Naive B cell (primary cell): ENCODE measurements at regions not wholly inside any gene's neighbourhood (a gene's known extent, or its start where the extent isn't known, plus 50 kb on each side); places are given as distances from the start of the nearest gene placed in this dataset.
A peak's percentile ranks its signal among the peaks of the same experiment; 100 is the strongest.
"Not testable (repeated sequence)": the region's sequence is repeated elsewhere in the genome, so short reads cannot be mapped to it uniquely, and the experiment has no call there.

ENCODE experiments used
- ATAC-seq, 2 donors: fragments of 150-1000 bp; cut with Tn5 transposase; 2 replicates each; pipeline ENCODE4 v1.10.0; 2021; ENCODE audit warnings: low read depth in 2 of 2, mild to moderate bottlenecking in 2 of 2, moderate library complexity in 2 of 2
- DNase-seq: peaks from one replicate; pipeline ENCODE4 v3.0.0; 2022
- H3K27ac Mint-ChIP-seq, 6 donors: one replicate each; pipeline ENCODE4 v1.8.0; 2020 to 2022; ENCODE audit warnings: mild to moderate bottlenecking in 6 of 6, mixed read lengths in 6 of 6, moderate library complexity in 5 of 6, inconsistent platforms in 2 of 6
- H3K27me3 Mint-ChIP-seq, 3 donors: one replicate each; pipeline ENCODE4 v1.8.0; 2021 to 2022; ENCODE audit warnings: mixed read lengths in 3 of 3, mild to moderate bottlenecking in 1 of 3
- H3K36me3 Mint-ChIP-seq, 2 donors: one replicate each; pipeline ENCODE4 v1.8.0; 2020 to 2022; ENCODE audit warnings: mixed read lengths in 2 of 2, inconsistent platforms in 1 of 2, mild to moderate bottlenecking in 1 of 2
- H3K4me1 Mint-ChIP-seq, 3 donors: one replicate each; pipeline ENCODE4 v1.8.0; 2020 to 2022; ENCODE audit warnings: mixed read lengths in 3 of 3, inconsistent platforms in 1 of 3, mild to moderate bottlenecking in 1 of 3, moderate library complexity in 1 of 3
- H3K4me3 Mint-ChIP-seq, 8 donors: one replicate each; pipeline ENCODE4 v1.8.0; 2020 to 2022; ENCODE audit warnings: mild to moderate bottlenecking in 8 of 8, mixed read lengths in 8 of 8, moderate library complexity in 8 of 8, inconsistent platforms in 2 of 8
- H3K9me3 Mint-ChIP-seq, 7 donors: one replicate each; pipeline ENCODE4 v1.8.0; 2020 to 2022; ENCODE audit warnings: mixed read lengths in 7 of 7, mild to moderate bottlenecking in 5 of 7, inconsistent platforms in 2 of 7, moderate library complexity in 1 of 7

DNA sequence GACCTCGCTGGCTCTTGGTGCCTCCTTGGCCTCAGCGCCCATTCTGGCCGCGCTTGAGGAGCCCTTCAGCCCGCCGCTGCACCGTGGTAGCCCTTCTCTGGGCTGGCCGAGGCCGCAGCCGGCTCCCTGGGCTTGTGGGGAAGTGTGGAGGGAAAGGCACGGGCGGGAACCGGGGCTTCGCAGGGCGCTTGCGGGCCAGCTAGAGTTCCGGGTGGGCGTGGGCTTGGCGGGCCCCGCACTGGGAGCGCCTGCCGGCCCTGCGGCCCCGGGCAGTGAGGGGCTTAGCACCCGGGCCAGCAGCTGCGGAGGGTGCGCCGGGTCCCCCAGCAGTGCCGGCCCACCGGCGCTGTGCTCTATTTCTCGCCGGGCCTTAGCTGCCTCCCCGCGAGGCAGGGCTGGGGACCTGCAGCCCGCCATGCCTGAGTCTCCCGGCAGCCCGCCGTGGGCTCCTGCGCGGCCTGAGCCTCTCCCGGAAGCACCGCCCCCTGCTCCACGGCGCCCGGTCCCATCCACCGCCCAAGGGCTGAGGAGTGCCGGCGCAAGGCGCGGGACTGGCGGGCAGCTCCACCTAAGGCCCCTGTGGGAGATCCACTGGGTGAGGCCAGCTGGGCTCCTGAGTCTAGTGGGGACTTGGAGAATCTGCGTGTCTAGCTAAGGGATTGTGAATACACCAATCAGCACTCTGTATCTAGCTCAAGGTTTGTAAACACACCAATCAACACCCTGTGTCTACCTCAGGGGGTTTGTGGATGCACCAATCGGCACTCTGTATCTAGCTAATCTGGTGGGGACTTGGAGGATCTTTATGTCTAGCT lies 141.1 kb downstream of the SLCO4C1 start:
- not testable (repeated sequence) for DNase-seq

DNA sequence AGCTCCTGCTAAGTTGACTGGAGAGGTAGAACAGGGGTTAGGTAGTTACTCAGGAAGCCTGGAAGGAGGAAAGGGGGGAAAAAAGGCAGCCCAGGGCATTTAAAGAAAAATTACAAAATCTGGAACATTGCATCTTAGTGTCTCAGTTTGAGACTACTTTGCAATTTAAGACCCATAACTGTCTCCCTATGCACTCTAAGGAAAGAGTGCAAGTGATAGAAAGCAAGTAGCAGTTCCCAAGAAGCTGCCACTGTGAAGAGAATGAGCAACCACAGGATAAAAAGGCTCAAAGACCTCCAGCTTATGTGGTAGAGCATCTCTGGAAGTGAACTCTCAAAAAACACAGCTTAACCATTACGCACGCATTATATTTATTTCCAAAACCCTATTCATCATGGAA lies 141.8 kb downstream of the SLCO4C1 start:
- peak overlapping the region in 7 of 8 donors; percentile 1 to 76 (median 46) for H3K4me3 Mint-ChIP-seq
- no peaks in the 10 kb centered on the region for H3K4me1 Mint-ChIP-seq
- no peaks in the 10 kb centered on the region for H3K36me3 Mint-ChIP-seq
- no peak overlapping the region for H3K27ac Mint-ChIP-seq
- H3K27me3 Mint-ChIP-seq = peaks cover 0 to 6% (median 0%) of the 10 kb centered on the region in 3 donors
- DNase-seq (no peak), ATAC-seq (no peak)
- H3K9me3 Mint-ChIP-seq = peaks cover 0 to 10% (median 4%) of the 10 kb centered on the region in 7 donors

More for the DNA sequence above, 141.1 kb downstream of the SLCO4C1 start:
- ATAC-seq = peak in 1 of 2 donors; percentile 37
- peak overlapping the region in 1 of 6 donors; percentile 29 for H3K27ac Mint-ChIP-seq
- not testable (repeated sequence) for H3K36me3 Mint-ChIP-seq, H3K4me1 Mint-ChIP-seq, H3K27me3 Mint-ChIP-seq
- H3K4me3 Mint-ChIP-seq = peak overlapping the region in 6 of 8 donors; percentile 25 to 76 (median 43)
- peaks cover 0 to 10% (median 6%) of the 10 kb centered on the region in 7 donors for H3K9me3 Mint-ChIP-seq

DNA sequence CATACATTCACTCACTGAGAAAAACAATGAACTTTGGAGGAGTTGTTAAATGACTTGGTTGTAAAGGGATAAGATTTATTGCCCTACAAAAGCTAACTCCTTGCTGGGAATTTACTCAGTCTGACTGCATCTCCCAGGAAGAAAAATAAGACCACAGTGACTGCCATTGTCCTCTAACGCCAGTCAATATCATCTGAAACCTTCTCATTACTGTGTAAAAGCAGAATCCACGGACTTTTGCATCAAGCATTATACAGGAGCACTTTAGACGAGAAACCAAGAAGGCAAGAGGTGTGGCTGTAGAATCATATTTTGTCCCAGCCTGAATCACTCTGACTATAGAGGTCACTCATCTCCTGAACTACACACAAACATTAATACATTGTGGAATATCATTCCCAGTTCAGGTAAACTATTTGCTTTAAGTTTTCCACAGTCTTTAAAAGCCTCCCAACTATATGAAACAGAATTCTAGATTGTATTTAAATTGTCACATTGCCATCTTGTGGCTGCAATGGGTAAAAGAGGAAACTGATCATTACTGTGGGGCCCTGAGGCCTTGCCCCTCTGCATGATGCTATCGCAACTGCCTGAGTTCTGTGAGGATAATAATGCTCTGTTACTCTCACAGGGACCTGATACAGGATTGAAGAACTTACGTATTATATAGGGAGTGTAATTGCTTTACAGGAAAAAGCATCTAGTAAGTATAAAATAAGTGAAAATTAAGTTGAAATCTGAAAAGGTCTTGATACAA lies 142.9 kb downstream of the SLCO4C1 start:
- peak overlapping the region in 2 of 8 donors; percentile 7 to 22 for H3K4me3 Mint-ChIP-seq
- H3K27ac Mint-ChIP-seq = no peak overlapping the region
- ATAC-seq = peak in 1 of 2 donors; percentile 46
- DNase-seq = peak; percentile 1
- H3K27me3 Mint-ChIP-seq = no peaks in the 10 kb centered on the region
- no peaks in the 10 kb centered on the region for H3K36me3 Mint-ChIP-seq
- peaks cover 0 to 7% (median 0%) of the 10 kb centered on the region in 7 donors for H3K9me3 Mint-ChIP-seq
- no peaks in the 10 kb centered on the region for H3K4me1 Mint-ChIP-seq

DNA sequence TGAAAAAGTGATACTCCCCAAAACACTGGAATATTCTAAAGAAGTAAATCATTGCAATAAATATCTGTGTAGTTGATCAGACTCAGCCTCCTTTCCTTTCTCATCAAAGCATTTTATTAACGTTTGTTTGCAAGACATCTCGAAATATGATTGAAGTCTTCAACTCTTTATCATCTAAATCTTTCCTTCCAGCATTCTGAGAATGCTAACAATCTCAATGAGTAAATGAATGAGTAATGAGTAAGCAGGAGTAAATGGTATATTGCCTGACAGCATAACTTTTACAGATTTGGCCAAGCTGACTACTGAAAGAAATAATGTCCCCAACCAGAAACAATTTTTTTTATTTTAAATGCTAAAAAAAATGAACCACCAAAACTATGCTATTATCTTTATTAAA lies 157.1 kb downstream of the SLCO4C1 start:
- Mint-ChIP-seq H3K27ac (no peak overlapping the region), H3K36me3 (no peaks in the 10 kb centered on the region), H3K4me3 (no peak overlapping the region), H3K27me3 (peaks cover 0 to 4% (median 0%) of the 10 kb centered on the region in 3 donors), H3K9me3 (peaks cover 0 to 4% (median 0%) of the 10 kb centered on the region in 7 donors), H3K4me1 (no peaks in the 10 kb centered on the region)
- DNase-seq (no peak), ATAC-seq (no peak)

DNA sequence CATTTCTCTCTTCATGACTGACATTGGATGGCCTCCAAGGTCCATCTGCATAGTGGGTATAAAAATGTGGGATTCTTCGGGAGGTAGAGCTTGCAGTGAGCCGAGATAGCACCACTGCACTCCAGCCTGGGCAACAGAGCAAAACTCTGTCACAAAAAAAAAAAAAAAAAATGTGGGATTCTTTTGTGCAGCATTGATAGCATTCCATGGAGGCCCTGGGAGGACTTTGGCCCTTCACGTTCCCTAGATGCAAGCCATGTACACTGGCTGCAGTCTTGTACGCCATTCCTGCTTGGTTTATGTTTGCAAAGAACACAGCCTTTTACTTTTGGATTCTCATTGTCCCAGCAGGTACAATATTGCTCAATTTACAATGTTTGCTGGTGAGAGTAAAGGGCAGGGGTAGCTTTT lies 157.8 kb downstream of the SLCO4C1 start:
- Mint-ChIP-seq H3K9me3 (peaks cover 0 to 4% (median 0%) of the 10 kb centered on the region in 7 donors), H3K27ac (no peak overlapping the region), H3K4me1 (no peaks in the 10 kb centered on the region), H3K27me3 (peaks cover 0 to 4% (median 0%) of the 10 kb centered on the region in 3 donors), H3K4me3 (no peak overlapping the region), H3K36me3 (no peaks in the 10 kb centered on the region)
- DNase-seq (no peak), ATAC-seq (no peak)

DNA sequence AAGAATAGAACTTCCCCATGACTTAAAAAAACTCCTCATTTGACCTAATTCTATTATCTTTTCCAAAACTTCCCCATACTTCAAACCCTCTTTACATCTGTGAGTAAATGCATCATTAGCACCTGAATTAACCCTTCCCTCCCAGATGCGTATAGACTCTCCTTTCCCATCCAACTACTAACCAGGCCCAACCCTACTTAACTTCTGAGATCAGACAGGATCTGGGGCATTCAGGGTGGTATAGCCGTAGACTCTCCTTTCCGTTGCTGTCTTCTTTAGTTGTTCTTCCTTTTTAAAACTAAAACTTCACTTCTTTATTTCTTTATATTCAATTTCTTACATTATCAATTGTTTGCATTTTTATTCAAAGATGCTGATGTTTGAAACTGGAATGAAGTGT lies 165.2 kb downstream of the SLCO4C1 start:
- H3K27ac Mint-ChIP-seq = no peak overlapping the region
- no peak for ATAC-seq
- peaks cover 0 to 4% (median 0%) of the 10 kb centered on the region in 3 donors for H3K27me3 Mint-ChIP-seq
- H3K9me3 Mint-ChIP-seq = peaks cover 0 to 7% (median 2%) of the 10 kb centered on the region in 7 donors
- H3K4me1 Mint-ChIP-seq = no peaks in the 10 kb centered on the region
- H3K4me3 Mint-ChIP-seq = no peak overlapping the region
- H3K36me3 Mint-ChIP-seq = no peaks in the 10 kb centered on the region
- no peak for DNase-seq

DNA sequence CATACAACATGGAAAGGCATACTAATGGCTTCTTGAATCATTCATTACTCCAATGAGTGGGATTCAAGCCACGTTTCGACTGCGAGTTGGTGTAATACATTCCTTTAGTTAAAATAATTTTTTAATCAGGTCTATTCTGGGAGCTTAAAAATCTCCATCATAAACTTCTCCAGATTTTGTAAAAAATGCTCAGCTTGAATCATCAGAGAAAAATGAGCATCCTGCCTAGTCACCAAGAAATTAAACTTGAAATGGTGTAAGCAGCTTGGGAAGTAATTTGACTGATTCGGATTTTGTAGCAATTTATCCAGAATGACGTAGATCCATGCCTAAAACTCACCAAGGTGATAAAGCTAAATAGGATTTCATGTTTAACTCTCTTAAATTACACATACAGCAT lies 165.7 kb downstream of the SLCO4C1 start:
- Mint-ChIP-seq H3K4me3 (no peak overlapping the region), H3K27ac (no peak overlapping the region), H3K27me3 (peaks cover 0 to 4% (median 0%) of the 10 kb centered on the region in 3 donors), H3K36me3 (no peaks in the 10 kb centered on the region), H3K4me1 (no peaks in the 10 kb centered on the region), H3K9me3 (peaks cover 0 to 7% (median 2%) of the 10 kb centered on the region in 7 donors)
- DNase-seq = no peak
- no peak for ATAC-seq

DNA sequence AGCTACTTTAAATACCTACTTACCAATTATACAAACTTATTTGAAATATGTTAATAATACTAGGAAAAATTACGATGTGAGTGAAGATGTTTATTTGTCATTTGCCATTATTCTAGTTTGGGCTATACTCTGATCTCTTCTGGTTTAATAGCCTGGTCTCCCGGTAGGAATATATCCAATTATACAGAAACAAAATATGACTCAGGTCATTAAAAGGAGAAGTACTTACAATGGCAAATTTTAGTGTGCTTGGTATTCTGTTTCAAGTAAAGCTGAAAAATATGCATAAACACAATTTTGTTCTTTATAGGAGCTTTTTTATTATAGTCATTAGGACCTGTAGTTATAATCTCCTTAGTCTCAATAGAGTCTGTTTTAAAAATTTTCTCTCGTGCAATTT lies 176.8 kb downstream of the SLCO4C1 start:
- Mint-ChIP-seq H3K9me3 (peaks cover 0 to 3% (median 0%) of the 10 kb centered on the region in 7 donors), H3K4me3 (no peak overlapping the region), H3K4me1 (no peaks in the 10 kb centered on the region), H3K27ac (no peak overlapping the region), H3K36me3 (no peaks in the 10 kb centered on the region), H3K27me3 (no peaks in the 10 kb centered on the region)
- ATAC-seq (no peak), DNase-seq (no peak)

DNA sequence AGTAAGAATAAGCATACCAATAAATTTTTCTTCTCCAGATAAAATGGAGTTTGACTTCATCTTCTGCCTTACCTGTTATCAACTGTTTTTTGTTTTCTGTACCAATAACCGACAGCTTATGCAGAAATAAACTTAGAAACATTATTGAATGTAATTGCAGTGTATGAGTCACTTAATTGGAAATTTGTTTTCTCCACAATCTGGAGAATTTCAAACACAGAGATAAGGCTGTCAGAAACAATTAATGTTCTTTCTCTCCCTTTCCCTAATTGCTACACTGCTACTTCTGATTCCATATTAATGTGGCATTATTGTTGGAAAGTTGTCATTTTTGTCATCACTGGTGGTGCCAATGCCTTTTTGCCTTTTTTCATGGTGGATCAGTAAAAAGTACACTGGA lies 180.3 kb downstream of the SLCO4C1 start:
- no peak overlapping the region for H3K4me3 Mint-ChIP-seq
- no peak overlapping the region for H3K27ac Mint-ChIP-seq
- H3K4me1 Mint-ChIP-seq = no peaks in the 10 kb centered on the region
- H3K36me3 Mint-ChIP-seq = no peaks in the 10 kb centered on the region
- peaks cover 0 to 5% (median 0%) of the 10 kb centered on the region in 7 donors for H3K9me3 Mint-ChIP-seq
- no peak for DNase-seq
- no peak for ATAC-seq
- no peaks in the 10 kb centered on the region for H3K27me3 Mint-ChIP-seq

DNA sequence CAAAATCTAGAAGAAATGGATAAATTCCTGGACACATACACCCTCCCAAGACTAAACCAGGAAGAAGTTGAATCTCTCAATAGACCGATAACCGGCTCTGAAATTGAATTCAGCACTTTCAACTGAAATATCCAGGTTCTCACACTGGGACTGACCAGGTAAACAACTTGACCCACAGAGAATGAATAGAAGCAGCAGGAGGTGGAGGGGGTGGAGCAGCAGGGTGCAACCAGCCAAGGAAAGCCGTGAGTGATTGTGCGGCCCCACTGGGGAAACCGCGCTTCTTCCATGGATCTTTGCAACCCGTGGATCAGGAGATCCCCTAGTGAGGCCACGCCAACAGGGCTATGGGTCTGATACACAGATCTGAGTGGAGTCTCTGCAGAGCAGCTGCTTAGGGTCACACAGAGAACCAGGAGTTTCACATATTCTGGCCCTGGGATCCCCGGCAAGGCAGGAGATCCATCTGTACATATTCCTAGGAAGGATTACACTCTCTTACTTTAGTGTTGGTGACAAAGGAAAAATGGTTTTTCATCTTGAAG lies 181.5 kb downstream of the SLCO4C1 start:
- Mint-ChIP-seq H3K36me3 (no peaks in the 10 kb centered on the region), H3K9me3 (peaks cover 0 to 5% (median 0%) of the 10 kb centered on the region in 7 donors), H3K4me3 (no peak overlapping the region), H3K27ac (no peak overlapping the region), H3K4me1 (no peaks in the 10 kb centered on the region), H3K27me3 (no peaks in the 10 kb centered on the region)
- ATAC-seq (no peak), DNase-seq (no peak)

DNA sequence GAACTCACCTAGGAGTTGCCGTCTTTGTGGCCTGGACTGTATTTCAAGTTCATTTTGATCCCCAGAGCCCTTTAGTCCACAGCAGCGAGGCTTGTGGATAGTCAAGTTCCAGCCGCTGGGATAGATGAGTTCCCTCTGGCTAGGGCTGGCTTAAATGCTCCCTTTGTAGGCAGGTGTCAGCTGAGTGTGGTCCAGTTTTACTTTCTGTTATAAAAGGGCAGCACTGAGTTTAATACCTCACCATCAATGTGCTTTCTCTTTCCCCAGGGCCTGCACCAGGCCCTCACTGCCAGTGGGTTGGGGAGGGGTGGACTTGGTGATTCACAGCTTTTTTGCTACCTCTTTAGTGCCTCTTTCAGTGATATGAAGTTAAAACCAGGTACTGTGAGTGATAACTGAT lies 188.2 kb downstream of the SLCO4C1 start:
- H3K27me3 Mint-ChIP-seq = no peaks in the 10 kb centered on the region
- H3K36me3 Mint-ChIP-seq = no peaks in the 10 kb centered on the region
- H3K4me1 Mint-ChIP-seq = no peaks in the 10 kb centered on the region
- ATAC-seq = no peak
- no peak overlapping the region for H3K27ac Mint-ChIP-seq
- no peak for DNase-seq
- H3K4me3 Mint-ChIP-seq = no peak overlapping the region
- peaks cover 0 to 5% (median 0%) of the 10 kb centered on the region in 7 donors for H3K9me3 Mint-ChIP-seq

DNA sequence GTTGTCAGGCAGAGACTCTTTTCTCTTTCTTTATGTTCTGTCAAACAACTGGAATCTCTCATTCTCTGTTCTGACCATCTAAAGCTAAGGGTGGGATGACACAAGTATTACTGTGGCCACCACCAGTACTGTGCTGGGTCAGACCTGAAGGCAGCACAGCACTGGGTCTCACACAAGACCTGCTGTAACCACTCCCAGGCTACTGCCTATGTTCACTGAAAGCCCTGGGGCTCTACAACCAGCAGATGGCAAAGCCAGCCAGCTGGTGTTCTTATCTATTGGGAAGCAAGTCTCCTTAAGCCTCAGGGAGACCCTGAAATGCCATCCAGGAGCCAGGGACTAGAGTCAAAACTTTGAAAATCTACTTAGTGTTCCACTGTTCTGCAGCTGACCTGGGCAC lies 189.5 kb downstream of the SLCO4C1 start:
- no peaks in the 10 kb centered on the region for H3K4me1 Mint-ChIP-seq
- H3K36me3 Mint-ChIP-seq = no peaks in the 10 kb centered on the region
- H3K27me3 Mint-ChIP-seq = no peaks in the 10 kb centered on the region
- DNase-seq = no peak
- no peak overlapping the region for H3K4me3 Mint-ChIP-seq
- ATAC-seq = no peak
- peaks cover 0 to 4% (median 0%) of the 10 kb centered on the region in 7 donors for H3K9me3 Mint-ChIP-seq
- H3K27ac Mint-ChIP-seq = no peak overlapping the region

DNA sequence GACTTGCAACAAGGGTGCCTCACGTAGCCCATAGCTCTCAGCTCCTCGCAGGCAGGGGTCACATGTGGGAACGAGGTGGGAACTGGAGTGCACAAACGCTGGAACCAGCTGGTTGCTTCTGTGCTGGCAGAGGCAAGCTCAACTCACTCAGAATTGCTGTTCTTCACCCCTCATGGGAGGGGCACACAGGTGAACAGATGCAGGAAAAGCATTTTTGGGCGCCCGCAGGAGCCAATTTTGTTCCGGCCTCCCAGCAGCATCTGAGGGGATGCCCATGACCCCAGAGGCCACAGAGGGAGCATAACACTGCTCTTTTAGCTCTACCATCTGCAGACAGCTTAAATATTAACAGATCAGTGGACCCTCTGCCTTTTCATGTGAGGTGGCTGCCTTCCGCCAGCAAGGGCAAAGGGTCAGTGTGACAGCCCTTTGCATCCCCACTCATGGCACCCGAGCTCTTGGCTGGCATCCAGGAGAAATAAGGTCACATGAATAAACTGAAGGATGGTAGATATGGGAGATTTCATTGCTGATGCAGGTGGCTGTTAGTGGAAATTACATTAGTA lies 196.2 kb downstream of the SLCO4C1 start:
- Mint-ChIP-seq H3K27ac (no peak overlapping the region), H3K9me3 (peaks cover 0 to 6% (median 3%) of the 10 kb centered on the region in 7 donors), H3K27me3 (no peaks in the 10 kb centered on the region), H3K4me3 (no peak overlapping the region), H3K4me1 (no peaks in the 10 kb centered on the region), H3K36me3 (no peaks in the 10 kb centered on the region)
- DNase-seq (no peak), ATAC-seq (no peak)
